ENCODE measurements at regions not wholly inside any gene's neighbourhood (a gene's known extent, or its start where the extent isn't known, plus 50 kb on each side); places are given as distances from the start of the nearest gene placed in this dataset.

DNA sequence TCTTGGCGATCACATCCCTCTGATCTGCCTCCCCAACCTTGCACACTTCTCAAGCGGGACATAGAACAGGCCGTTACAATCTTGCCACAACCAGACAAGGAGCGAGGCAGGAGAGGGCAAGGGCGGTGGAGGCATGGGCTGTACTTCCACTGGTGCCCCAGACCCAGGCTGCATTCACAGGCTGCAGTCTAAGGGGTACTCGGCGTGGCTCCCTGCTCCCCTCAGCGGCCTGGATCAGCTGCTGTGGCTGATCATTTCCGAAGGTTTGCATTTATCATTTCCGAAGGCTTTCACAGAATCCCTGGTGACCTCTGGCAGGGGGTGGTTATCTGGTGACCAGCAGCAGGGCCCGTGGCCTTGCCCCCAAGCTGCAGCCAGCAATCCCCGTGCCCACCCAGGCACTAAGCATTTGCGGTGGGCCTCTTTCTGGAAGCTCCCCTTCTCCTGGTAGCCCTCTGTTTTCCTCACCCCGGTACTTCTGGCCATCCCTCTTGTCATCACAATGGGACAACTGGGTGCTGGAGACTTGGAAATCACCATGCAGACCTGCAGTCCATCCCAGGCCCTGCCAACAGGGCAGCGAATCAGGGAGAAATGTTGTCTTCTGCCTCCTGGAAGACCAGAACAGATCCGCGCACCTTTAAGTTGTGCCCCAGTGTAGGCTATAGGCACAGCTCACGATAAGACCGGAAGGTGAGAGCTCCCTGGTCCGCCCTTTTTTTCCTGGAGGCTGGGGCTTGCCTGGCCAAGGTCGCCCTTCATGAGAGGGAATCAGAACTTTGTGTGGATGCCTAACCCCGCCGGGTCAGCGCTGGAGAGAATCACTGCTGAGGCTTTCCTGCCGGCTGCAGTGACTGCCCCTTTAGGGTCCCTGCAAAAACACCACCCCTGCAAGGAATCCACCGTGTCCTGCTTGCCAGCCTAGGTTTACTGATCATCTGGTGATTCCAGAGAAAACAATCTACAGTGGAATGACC is 1739.1 kb downstream of the TP53TG3F start:
- Histone ChIP-seq H3K4me3 (ENCODE audit: low read length in 2 of 2) (no peak overlapping the region), H3K9me3 (ENCODE audit: control insufficient read depth, low read length) (no peaks in the 10 kb centered on the region), H3K4me1 (ENCODE audit: control insufficient read depth in 1 of 2, insufficient read depth in 2 of 2, low read length in 2 of 2) (no peaks in the 10 kb centered on the region), H3K27ac (ENCODE audit: low read depth in 1 of 2, low read length in 2 of 2) (no peak overlapping the region), H3K36me3 (ENCODE audit: control insufficient read depth in 1 of 2, insufficient read depth in 2 of 2, low read length in 1 of 2) (no peaks in the 10 kb centered on the region), H3K27me3 (ENCODE audit: control insufficient read depth in 1 of 2, insufficient read depth in 2 of 2, low read length in 1 of 2) (no peaks in the 10 kb centered on the region)
- no peak for DNase-seq
- intact Hi-C loops (cut with DNase I): no loop called here
- ATAC-seq (ENCODE audit: low FRiP score): no peak
- 73 to 76% methylated on average over 26 of the region's 26 CpGs for whole genome bisulfite sequencing, 2 donors

DNA sequence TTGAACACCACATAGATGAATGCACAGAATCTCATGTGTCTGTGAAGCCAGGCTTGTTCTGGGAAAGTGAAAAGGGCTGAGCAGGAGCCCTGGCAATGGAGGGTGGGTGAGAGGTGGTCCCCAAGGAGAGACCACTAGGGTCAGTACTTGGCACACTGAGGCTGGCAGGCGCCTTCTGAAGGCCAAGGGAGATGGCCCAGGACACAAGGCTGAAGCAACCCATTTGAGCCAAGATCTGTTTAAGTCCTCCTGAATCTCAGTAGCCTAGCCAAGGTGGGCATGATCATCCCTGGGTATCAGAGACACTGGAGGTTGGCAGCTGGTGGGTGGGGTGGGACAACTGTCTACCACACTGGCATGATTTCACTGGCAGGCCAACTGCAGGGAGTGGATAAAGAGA is 1741.2 kb downstream of the TP53TG3F start:
- intact Hi-C loops (cut with DNase I): no loop called here
- no peaks in the 10 kb centered on the region for H3K9me3 ChIP-seq (ENCODE audit: control insufficient read depth, low read length)
- DNase-seq (no peak), ATAC-seq (ENCODE audit: low FRiP score) (no peak)
- no peak overlapping the region for H3K4me3 ChIP-seq (ENCODE audit: low read length in 2 of 2)
- no peaks in the 10 kb centered on the region for H3K27me3 ChIP-seq (ENCODE audit: control insufficient read depth in 1 of 2, insufficient read depth in 2 of 2, low read length in 1 of 2)
- no peak overlapping the region for H3K27ac ChIP-seq (ENCODE audit: low read depth in 1 of 2, low read length in 2 of 2)
- 37% methylated on average over 1 of the region's 1 CpG for WGBS, 2 donors
- no peaks in the 10 kb centered on the region for H3K36me3 ChIP-seq (ENCODE audit: control insufficient read depth in 1 of 2, insufficient read depth in 2 of 2, low read length in 1 of 2)
- no peaks in the 10 kb centered on the region for H3K4me1 ChIP-seq (ENCODE audit: control insufficient read depth in 1 of 2, insufficient read depth in 2 of 2, low read length in 2 of 2)

DNA sequence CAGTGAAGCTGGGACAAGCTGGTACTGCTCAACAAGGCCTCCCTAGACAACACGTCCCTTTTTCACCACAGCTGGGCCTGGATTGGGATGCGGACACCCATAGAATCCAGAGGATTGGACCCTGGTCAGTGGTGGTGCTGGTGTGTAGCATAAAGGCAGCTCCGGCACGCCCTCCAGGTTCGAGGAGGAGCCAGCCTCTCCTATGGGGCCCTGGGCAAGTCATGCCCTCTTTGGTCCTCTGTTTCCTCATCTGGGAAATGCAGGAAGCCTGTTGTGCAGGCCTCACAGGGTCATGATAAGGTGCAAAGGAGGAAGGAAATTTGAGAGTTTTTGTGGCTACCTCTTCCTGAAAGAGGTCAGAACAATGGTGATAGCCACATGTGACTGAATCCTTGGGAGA is 1741.7 kb downstream of the TP53TG3F start:
- H3K27me3 ChIP-seq (ENCODE audit: control insufficient read depth in 1 of 2, insufficient read depth in 2 of 2, low read length in 1 of 2): no peaks in the 10 kb centered on the region
- ATAC-seq (ENCODE audit: low FRiP score): no peak
- H3K4me3 ChIP-seq (ENCODE audit: low read length in 2 of 2): no peak overlapping the region
- 65 to 71% methylated on average over 5 of the region's 5 CpGs for WGBS, 2 donors
- H3K4me1 ChIP-seq (ENCODE audit: control insufficient read depth in 1 of 2, insufficient read depth in 2 of 2, low read length in 2 of 2): no peaks in the 10 kb centered on the region
- no peak overlapping the region for H3K27ac ChIP-seq (ENCODE audit: low read depth in 1 of 2, low read length in 2 of 2)
- no peaks in the 10 kb centered on the region for H3K36me3 ChIP-seq (ENCODE audit: control insufficient read depth in 1 of 2, insufficient read depth in 2 of 2, low read length in 1 of 2)
- H3K9me3 ChIP-seq (ENCODE audit: control insufficient read depth, low read length): no peaks in the 10 kb centered on the region
- intact Hi-C loops (cut with DNase I): no loop called here
- DNase-seq: no peak

DNA sequence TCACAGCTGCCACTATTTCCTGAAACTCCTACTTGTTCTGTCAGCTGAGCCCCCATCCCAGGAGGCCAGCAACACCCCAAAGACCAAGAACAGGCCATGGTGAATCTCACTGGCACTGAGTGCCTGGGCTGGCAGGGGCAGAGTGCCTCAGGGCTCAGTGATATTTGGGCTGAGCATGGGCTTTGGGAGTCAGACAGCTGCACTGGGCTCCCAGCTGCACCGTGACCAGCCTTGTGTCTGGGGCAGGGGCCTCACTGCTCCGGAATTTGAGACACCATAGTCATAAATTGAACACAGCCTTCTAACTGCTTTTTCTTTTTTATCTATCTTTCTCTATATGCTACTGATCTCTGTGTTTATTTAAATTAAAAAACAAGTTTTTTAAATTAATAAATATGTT is 1744.2 kb downstream of the TP53TG3F start:
- Histone ChIP-seq H3K27me3 (ENCODE audit: control insufficient read depth in 1 of 2, insufficient read depth in 2 of 2, low read length in 1 of 2) (no peaks in the 10 kb centered on the region), H3K4me1 (ENCODE audit: control insufficient read depth in 1 of 2, insufficient read depth in 2 of 2, low read length in 2 of 2) (no peaks in the 10 kb centered on the region), H3K27ac (ENCODE audit: low read depth in 1 of 2, low read length in 2 of 2) (no peak overlapping the region), H3K9me3 (ENCODE audit: control insufficient read depth, low read length) (no peaks in the 10 kb centered on the region), H3K36me3 (ENCODE audit: control insufficient read depth in 1 of 2, insufficient read depth in 2 of 2, low read length in 1 of 2) (no peaks in the 10 kb centered on the region), H3K4me3 (ENCODE audit: low read length in 2 of 2) (no peak overlapping the region)
- DNase-seq (no peak), ATAC-seq (ENCODE audit: low FRiP score) (no peak)
- intact Hi-C loops (cut with DNase I): no loop called here
- WGBS, 2 donors: 41 to 59% methylated on average over 2 of the region's 2 CpGs

DNA sequence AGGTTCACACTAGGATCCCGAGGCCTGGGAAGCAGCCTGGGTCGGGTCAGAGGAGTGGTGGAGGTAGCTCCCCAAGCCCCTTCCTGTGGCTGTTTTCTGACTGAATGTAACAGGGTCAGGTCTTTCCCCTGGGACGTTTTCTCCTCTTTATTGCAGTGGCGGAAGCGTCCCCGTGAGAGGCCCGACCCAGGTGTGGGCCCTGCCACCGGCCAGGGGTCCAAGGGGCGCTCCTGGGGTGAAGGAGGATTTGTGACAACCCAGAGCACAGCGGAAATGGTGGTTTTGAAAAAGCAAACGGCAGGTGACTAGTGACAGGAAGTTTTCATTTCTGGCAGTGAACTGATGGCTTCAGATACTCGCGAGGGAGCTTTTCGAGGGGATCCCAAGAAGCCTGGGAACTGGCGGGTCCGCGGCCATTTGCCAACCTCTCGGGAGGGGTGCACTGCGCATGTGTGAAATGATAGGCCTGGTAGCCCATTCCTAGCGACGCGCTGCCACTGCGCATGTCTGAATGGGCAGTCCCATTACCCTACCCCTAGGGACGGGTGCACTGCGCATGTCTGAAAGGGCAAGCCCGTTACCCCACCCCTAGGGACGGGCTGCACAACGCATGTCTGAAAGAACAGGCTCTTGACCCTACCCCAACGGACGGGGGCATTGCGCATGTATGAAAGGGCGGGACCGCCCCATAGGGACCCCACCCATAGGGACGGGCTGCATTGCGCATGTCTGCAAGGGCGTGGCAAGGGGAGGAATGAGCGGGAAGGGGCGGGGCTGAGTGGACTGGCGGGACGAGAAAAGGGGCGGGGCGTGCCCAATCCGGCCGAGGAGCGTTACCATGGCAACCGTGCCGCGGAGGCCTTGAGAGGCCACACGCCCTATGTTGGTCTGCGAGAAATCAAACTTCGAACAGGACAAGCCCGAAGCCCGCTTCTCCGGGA is 1747.9 kb downstream of the TP53TG3F start:
- Histone ChIP-seq H3K27me3 (ENCODE audit: control insufficient read depth in 1 of 2, insufficient read depth in 2 of 2, low read length in 1 of 2) (no peaks in the 10 kb centered on the region), H3K4me1 (ENCODE audit: control insufficient read depth in 1 of 2, insufficient read depth in 2 of 2, low read length in 2 of 2) (no peaks in the 10 kb centered on the region), H3K9me3 (ENCODE audit: control insufficient read depth, low read length) (no peaks in the 10 kb centered on the region), H3K36me3 (ENCODE audit: control insufficient read depth in 1 of 2, insufficient read depth in 2 of 2, low read length in 1 of 2) (no peaks in the 10 kb centered on the region), H3K4me3 (ENCODE audit: low read length in 2 of 2) (no peak overlapping the region), H3K27ac (ENCODE audit: low read depth in 1 of 2, low read length in 2 of 2) (no peak overlapping the region)
- no peak for DNase-seq
- 50 to 53% methylated on average over 53 to 54 of the region's 54 CpGs for WGBS, 2 donors
- intact Hi-C loops (cut with DNase I): no loop called here
- ATAC-seq (ENCODE audit: low FRiP score): peak; percentile 36

DNA sequence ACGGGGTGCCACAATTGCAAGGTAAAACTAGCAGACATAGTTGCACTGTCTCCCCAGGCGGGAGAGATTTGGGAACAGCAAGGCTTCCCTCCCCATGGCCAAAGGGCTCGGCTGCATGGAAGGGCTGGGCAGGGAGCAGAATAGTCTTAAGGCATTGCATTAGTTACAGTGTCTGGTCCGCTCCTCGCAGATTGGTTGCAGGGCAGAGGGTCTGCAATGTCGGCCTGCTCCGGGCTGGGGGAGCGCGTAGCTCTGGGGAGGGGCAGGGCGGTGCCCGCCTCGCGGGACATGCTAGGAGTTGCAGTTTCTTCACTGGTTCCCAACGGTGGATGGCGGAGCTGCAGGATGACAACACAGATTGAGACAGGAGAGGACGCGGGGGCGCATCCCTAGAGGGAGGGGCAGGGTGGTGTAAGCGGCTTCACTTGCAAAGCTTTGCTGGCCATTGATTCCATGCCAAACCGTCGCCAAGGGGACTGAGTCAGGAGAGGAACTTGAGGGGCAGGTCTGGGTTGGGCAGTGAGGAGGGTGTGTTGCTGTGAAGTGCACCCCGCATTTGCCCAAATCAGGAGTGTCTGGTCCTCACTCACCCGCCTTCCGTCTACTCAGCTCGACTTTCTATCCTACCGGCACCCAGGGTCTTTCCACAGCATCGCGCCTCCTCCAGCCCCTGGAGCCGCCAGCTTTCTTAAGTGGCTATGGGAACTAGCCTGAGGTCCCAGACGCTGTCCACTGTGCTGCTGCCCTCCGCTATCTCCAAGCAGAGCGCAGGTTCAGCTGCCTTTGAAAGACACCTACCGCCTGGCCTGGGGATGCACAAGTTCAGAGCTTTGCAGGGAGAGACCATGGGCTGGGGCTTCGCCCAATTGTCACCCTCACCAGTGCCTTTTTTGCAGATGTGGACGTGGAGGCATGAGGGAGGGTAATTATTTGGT is 1748.9 kb downstream of the TP53TG3F start:
- no peak overlapping the region for H3K4me3 ChIP-seq (ENCODE audit: low read length in 2 of 2)
- no peak overlapping the region for H3K27ac ChIP-seq (ENCODE audit: low read depth in 1 of 2, low read length in 2 of 2)
- H3K27me3 ChIP-seq (ENCODE audit: control insufficient read depth in 1 of 2, insufficient read depth in 2 of 2, low read length in 1 of 2): no peaks in the 10 kb centered on the region
- H3K4me1 ChIP-seq (ENCODE audit: control insufficient read depth in 1 of 2, insufficient read depth in 2 of 2, low read length in 2 of 2): no peaks in the 10 kb centered on the region
- no peaks in the 10 kb centered on the region for H3K9me3 ChIP-seq (ENCODE audit: control insufficient read depth, low read length)
- H3K36me3 ChIP-seq (ENCODE audit: control insufficient read depth in 1 of 2, insufficient read depth in 2 of 2, low read length in 1 of 2): no peaks in the 10 kb centered on the region
- intact Hi-C loops (cut with DNase I): no loop called here
- ATAC-seq (ENCODE audit: low FRiP score) (peak; percentile 54), DNase-seq (no peak)
- 54 to 60% methylated on average over 32 to 35 of the region's 35 CpGs for WGBS, 2 donors

DNA sequence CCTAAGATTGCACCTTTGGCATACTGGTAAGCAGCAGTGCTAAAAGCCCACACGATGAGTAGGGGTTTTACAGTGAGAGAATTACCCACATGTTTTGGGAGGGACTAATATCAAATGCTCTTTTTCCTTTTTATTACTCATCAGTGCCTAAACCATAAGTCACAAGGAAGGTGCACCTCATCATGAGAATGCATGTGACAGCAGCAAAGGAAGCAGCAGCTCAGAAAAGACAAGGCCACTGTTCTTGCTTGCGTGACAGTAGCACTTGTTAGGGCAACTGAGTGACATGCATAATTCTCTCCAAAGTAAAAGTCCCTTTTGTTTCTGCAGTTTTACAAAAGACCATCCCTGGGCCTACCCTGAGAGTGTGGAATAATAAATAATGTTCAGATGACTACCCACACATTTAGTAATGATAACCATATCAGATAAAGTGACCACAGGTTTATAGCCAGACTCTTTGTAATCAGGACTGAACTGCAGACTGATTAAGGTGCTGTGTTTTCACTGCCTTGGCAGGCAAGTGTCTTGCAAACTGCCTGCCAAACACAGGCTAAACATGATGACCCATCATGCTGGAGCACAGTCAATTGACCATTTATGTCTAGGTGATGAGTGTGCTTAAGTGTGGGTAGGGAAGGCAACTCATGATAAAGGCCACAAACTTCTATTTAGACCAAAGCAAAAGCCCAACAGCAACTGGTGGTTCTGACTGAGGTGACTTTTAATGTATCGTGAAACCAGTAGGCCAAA is 1751.4 kb downstream of the TP53TG3F start:
- ATAC-seq (ENCODE audit: low FRiP score) (no peak), DNase-seq (no peak)
- Histone ChIP-seq H3K4me3 (ENCODE audit: low read length in 2 of 2) (no peak overlapping the region), H3K27ac (ENCODE audit: low read depth in 1 of 2, low read length in 2 of 2) (no peak overlapping the region), H3K27me3 (ENCODE audit: control insufficient read depth in 1 of 2, insufficient read depth in 2 of 2, low read length in 1 of 2) (no peaks in the 10 kb centered on the region), H3K9me3 (ENCODE audit: control insufficient read depth, low read length) (peaks cover 1% of the 10 kb centered on the region), H3K36me3 (ENCODE audit: control insufficient read depth in 1 of 2, insufficient read depth in 2 of 2, low read length in 1 of 2) (no peaks in the 10 kb centered on the region), H3K4me1 (ENCODE audit: control insufficient read depth in 1 of 2, insufficient read depth in 2 of 2, low read length in 2 of 2) (no peaks in the 10 kb centered on the region)
- 61 to 62% methylated on average over 3 of the region's 3 CpGs for WGBS, 2 donors
- intact Hi-C loops (cut with DNase I): no loop called here

DNA sequence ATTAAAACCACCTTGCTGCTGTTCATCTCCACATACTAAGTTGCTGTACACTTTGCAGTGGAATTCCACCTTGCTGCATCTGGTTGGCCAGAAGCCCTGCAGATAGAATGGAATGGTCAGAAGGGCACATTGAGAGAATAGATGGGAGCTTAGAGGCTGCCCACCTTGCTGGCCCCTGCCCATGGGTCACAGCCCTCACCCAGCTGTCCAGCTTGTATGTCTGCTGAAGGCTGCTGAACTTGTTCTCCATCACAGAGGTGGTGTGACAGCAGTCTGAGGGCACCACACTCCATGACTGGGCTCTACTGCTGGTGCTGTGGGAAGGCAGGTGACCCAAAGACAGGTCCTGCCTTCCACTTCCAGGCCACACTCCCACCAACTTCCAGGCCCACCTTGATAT is 1755.4 kb downstream of the TP53TG3F start:
- Histone ChIP-seq H3K27ac (ENCODE audit: low read depth in 1 of 2, low read length in 2 of 2) (no peak overlapping the region), H3K4me3 (ENCODE audit: low read length in 2 of 2) (no peak overlapping the region), H3K4me1 (ENCODE audit: control insufficient read depth in 1 of 2, insufficient read depth in 2 of 2, low read length in 2 of 2) (no peaks in the 10 kb centered on the region), H3K9me3 (ENCODE audit: control insufficient read depth, low read length) (peaks cover 1% of the 10 kb centered on the region), H3K36me3 (ENCODE audit: control insufficient read depth in 1 of 2, insufficient read depth in 2 of 2, low read length in 1 of 2) (no peaks in the 10 kb centered on the region), H3K27me3 (ENCODE audit: control insufficient read depth in 1 of 2, insufficient read depth in 2 of 2, low read length in 1 of 2) (no peaks in the 10 kb centered on the region)
- intact Hi-C loops (cut with DNase I): no loop called here
- ATAC-seq (ENCODE audit: low FRiP score) (no peak), DNase-seq (no peak)

Measured in aorta (tissue), 5 donors.